ENCODE measurements at regions not wholly inside any gene's neighbourhood (a gene's known extent, or its start where the extent isn't known, plus 50 kb on each side); places are given as distances from the start of the nearest gene placed in this dataset.

DNA sequence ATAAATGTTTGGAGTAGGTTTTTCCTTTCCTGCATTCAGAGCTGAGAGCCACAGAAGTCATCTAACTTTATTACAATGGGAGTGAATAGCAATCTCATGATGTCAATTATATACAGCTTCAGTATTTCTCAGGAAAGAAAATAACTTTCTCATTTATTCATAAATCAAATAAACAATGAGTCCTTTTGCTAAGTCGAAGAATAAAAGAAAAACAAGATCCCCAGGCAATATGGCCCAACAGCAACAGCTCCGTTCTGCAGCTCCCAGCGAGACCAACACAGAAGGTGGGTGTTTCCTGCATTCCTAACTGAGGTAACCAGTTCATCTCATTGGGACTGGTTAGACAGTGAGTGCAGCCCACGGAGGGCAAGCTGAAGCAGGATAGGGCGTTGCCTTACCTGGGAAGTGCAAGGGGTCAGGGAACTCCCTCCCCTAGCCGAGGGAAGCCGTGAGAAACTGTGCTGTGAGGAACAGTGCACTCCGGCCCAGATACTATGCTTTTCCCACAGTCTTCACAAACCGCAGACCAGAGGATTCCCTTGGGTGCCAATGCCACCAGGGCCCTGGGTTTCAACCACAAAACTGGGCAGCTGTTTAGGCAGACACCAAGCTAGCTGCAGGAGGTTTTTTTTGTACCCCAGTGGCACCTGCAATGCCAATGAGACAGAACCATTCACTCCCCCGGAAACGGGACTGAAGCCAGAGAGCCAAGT is 128.2 kb downstream of the SLITRK1 start (continued):
- TF ChIP-seq PRDM1 (tag by site-specific recombination; IDR thresholded peaks at IDR 0.05) (no peak), ZNF221 (tag by site-specific recombination; IDR thresholded peaks at IDR 0.05; ENCODE audit: borderline replicate concordance) (no peak), SCRT1 (tag by site-specific recombination; IDR thresholded peaks at IDR 0.05; ENCODE audit: borderline replicate concordance) (no peak), KLF8 (tag by site-specific recombination; IDR thresholded peaks at IDR 0.05) (no peak), GFI1B (tag by site-specific recombination; IDR thresholded peaks at IDR 0.05) (no peak)

- H3K4me1 ChIP-seq (ENCODE audit: control insufficient read depth, insufficient read depth, low read length): no peaks in the 10 kb centered on the region
- H3K36me3 ChIP-seq (ENCODE audit: control insufficient read depth in 2 of 2, insufficient read depth in 1 of 2, low read length in 2 of 2): no peaks in the 10 kb centered on the region
- no peak for TF ChIP-seq ZNF791 (tag by site-specific recombination; IDR thresholded peaks at IDR 0.05)
- TF ChIP-seq ZNF514 (tag by site-specific recombination; IDR thresholded peaks at IDR 0.05): no peak
- no peak for TF ChIP-seq ZNF433 (tag by site-specific recombination; IDR thresholded peaks at IDR 0.05; ENCODE audit: low read depth)
- TF ChIP-seq ZNF169 (tag by site-specific recombination; IDR thresholded peaks at IDR 0.05): no peak
- no peak for TF ChIP-seq BCL11B (tag by site-specific recombination; IDR thresholded peaks at IDR 0.05; ENCODE audit: low read depth)
- no peak for TF ChIP-seq FEZF1 (tag by site-specific recombination; IDR thresholded peaks at IDR 0.05)
- TF ChIP-seq GLI4 (tag by site-specific recombination; IDR thresholded peaks at IDR 0.05): no peak
- no peak for TF ChIP-seq KLF7 (tag by site-specific recombination; IDR thresholded peaks at IDR 0.05; ENCODE audit: borderline replicate concordance)
- no peak for TF ChIP-seq ZNF837 (tag by site-specific recombination; IDR thresholded peaks at IDR 0.05)
- TF ChIP-seq ZNF510 (tag by site-specific recombination; IDR thresholded peaks at IDR 0.05; ENCODE audit: insufficient replicate concordance): no peak
- CTCF ChIA-PET: no interaction called here
- POLR2A ChIA-PET: no interaction called here
- no peak overlapping the region for H3K4me3 ChIP-seq (ENCODE audit: low read depth, low read length)
- no peak overlapping the region for H3K27ac ChIP-seq (ENCODE audit: extremely low read depth, low read depth, low read length)
- H3K9me3 ChIP-seq (ENCODE audit: control insufficient read depth, insufficient read depth, low read depth, low read length): no peaks in the 10 kb centered on the region
These were observed 130.1 kb downstream of the SLITRK1 start for GRCh38 chr13:83752141-83752540.

GRCh38 chr13:83740622-83741021 is 141.7 kb downstream of the SLITRK1 start:
- H3K4me3 ChIP-seq (ENCODE audit: low read depth, low read length): no peak overlapping the region
- H3K27ac ChIP-seq (ENCODE audit: extremely low read depth, low read depth, low read length): no peak overlapping the region
- H3K9me3 ChIP-seq (ENCODE audit: control insufficient read depth, insufficient read depth, low read depth, low read length): no peaks in the 10 kb centered on the region
- H3K4me1 ChIP-seq (ENCODE audit: control insufficient read depth, insufficient read depth, low read length): no peaks in the 10 kb centered on the region
- ChIA-PET CTCF (interaction anchor here (0.7 kb wide), 1 partner anchor 39 kb away, joined by 3 read pairs; no protein-coding TSS in a partner anchor), POLR2A (no interaction called here)
- TF ChIP-seq ZNF843 (tag by site-specific recombination; IDR thresholded peaks at IDR 0.05): no peak
- TF ChIP-seq ZNF202 (tag by site-specific recombination; IDR thresholded peaks at IDR 0.05; ENCODE audit: borderline replicate concordance): no peak
- TF ChIP-seq ZNF133 (tag by site-specific recombination; IDR thresholded peaks at IDR 0.05): no peak
- no peak for TF ChIP-seq ZNF423 (tag by site-specific recombination; IDR thresholded peaks at IDR 0.05)
- TF ChIP-seq, protein P1, sequence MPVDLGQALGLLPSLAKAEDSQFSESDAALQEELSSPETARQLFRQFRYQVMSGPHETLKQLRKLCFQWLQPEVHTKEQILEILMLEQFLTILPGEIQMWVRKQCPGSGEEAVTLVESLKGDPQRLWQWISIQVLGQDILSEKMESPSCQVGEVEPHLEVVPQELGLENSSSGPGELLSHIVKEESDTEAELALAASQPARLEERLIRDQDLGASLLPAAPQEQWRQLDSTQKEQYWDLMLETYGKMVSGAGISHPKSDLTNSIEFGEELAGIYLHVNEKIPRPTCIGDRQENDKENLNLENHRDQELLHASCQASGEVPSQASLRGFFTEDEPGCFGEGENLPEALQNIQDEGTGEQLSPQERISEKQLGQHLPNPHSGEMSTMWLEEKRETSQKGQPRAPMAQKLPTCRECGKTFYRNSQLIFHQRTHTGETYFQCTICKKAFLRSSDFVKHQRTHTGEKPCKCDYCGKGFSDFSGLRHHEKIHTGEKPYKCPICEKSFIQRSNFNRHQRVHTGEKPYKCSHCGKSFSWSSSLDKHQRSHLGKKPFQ (tag by site-specific recombination; IDR thresholded peaks at IDR 0.05): no peak
- TF ChIP-seq ZNF580 (tag by site-specific recombination; IDR thresholded peaks at IDR 0.05): no peak
- no peak for TF ChIP-seq ZNF16 (tag by site-specific recombination; IDR thresholded peaks at IDR 0.05; ENCODE audit: low read depth)
- TF ChIP-seq ZNF548 (tag by site-specific recombination; IDR thresholded peaks at IDR 0.05): no peak
- no peak for TF ChIP-seq HOXC10 (CRISPR knock-in tag; IDR thresholded peaks at IDR 0.05)
- no peak for TF ChIP-seq ZNF626 (tag by site-specific recombination; IDR thresholded peaks at IDR 0.05)
- no peak for TF ChIP-seq ZNF488 (tag by site-specific recombination; IDR thresholded peaks at IDR 0.05)
- TF ChIP-seq ZNF266 (tag by site-specific recombination; IDR thresholded peaks at IDR 0.05; ENCODE audit: low read depth): no peak
- TF ChIP-seq ZNF155 (tag by site-specific recombination; IDR thresholded peaks at IDR 0.05): no peak
- TF ChIP-seq SP2 (tag by site-specific recombination; IDR thresholded peaks at IDR 0.05): no peak
- TF ChIP-seq, protein P2, sequence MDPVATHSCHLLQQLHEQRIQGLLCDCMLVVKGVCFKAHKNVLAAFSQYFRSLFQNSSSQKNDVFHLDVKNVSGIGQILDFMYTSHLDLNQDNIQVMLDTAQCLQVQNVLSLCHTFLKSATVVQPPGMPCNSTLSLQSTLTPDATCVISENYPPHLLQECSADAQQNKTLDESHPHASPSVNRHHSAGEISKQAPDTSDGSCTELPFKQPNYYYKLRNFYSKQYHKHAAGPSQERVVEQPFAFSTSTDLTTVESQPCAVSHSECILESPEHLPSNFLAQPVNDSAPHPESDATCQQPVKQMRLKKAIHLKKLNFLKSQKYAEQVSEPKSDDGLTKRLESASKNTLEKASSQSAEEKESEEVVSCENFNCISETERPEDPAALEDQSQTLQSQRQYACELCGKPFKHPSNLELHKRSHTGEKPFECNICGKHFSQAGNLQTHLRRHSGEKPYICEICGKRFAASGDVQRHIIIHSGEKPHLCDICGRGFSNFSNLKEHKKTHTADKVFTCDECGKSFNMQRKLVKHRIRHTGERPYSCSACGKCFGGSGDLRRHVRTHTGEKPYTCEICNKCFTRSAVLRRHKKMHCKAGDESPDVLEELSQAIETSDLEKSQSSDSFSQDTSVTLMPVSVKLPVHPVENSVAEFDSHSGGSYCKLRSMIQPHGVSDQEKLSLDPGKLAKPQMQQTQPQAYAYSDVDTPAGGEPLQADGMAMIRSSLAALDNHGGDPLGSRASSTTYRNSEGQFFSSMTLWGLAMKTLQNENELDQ (tag by site-specific recombination; IDR thresholded peaks at IDR 0.05; ENCODE audit: low read depth): no peak
- TF ChIP-seq HOXD13 (CRISPR knock-in tag; IDR thresholded peaks at IDR 0.05; ENCODE audit: borderline replicate concordance): no peak
- no peak for TF ChIP-seq GLI2 (tag by site-specific recombination; IDR thresholded peaks at IDR 0.05; ENCODE audit: borderline replicate concordance, low read depth)
- no peaks in the 10 kb centered on the region for H3K36me3 ChIP-seq (ENCODE audit: control insufficient read depth in 2 of 2, insufficient read depth in 1 of 2, low read length in 2 of 2)
